Left renal pelvis (tissue), 4 donors: ENCODE measurements at regions not wholly inside any gene's neighbourhood (a gene's known extent, or its start where the extent isn't known, plus 50 kb on each side); places are given as distances from the start of the nearest gene placed in this dataset.
"Not testable (repeated sequence)": the region's sequence is repeated elsewhere in the genome, so short reads cannot be mapped to it uniquely, and the experiment has no call there.

Experiments used
- DNase-seq, 4 donors: peaks; one replicate each; pipeline ENCODE4 v3.0.0-alpha.2; 2013; ENCODE audit warnings: low read depth in 4 of 4, low spot score in 3 of 4

- no peak for DNase-seq
Observed at GRCh38 chr15:62649793-62650420, 392.6 kb upstream of the TPM1 start.

GRCh38 chr15:62653122-62653521 is 389.4 kb upstream of the TPM1 start:
- DNase-seq: no peak

- DNase-seq: no peak
Observed at GRCh38 chr15:62656071-62656470, 386.5 kb upstream of the TPM1 start.

- DNase-seq: not testable (repeated sequence)
Observed at GRCh38 chr15:62657501-62657900, 385.0 kb upstream of the TPM1 start.

- no peak for DNase-seq
Observed at GRCh38 chr15:62658498-62658897, 384.0 kb upstream of the TPM1 start.

GRCh38 chr15:62663547-62663946 is 379.0 kb upstream of the TPM1 start:
- no peak for DNase-seq

GRCh38 chr15:62665449-62665848 is 377.1 kb upstream of the TPM1 start:
- DNase-seq: no peak

- DNase-seq: no peak
Observed at GRCh38 chr15:62666046-62666445, 376.5 kb upstream of the TPM1 start.

GRCh38 chr15:62672268-62672667 is 370.3 kb upstream of the TPM1 start:
- no peak for DNase-seq

- no peak for DNase-seq
Observed at GRCh38 chr15:62676891-62677290, 365.7 kb upstream of the TPM1 start.

- DNase-seq: no peak
Observed at GRCh38 chr15:62681939-62682896, 360.3 kb upstream of the TPM1 start.

GRCh38 chr15:62683192-62683591 is 359.4 kb upstream of the TPM1 start:
- DNase-seq: not testable (repeated sequence)

GRCh38 chr15:62684123-62684808 is 358.3 kb upstream of the TPM1 start:
- no peak for DNase-seq

- no peak for DNase-seq
Observed at GRCh38 chr15:62691008-62691407, 351.5 kb upstream of the TPM1 start.

- DNase-seq: no peak
Observed at GRCh38 chr15:62697636-62698035, 344.9 kb upstream of the TPM1 start.

GRCh38 chr15:62698646-62699045 is 343.9 kb upstream of the TPM1 start:
- DNase-seq: no peak

GRCh38 chr15:62706317-62706716 is 336.2 kb upstream of the TPM1 start:
- no peak for DNase-seq

GRCh38 chr15:62708470-62708869 is 334.1 kb upstream of the TPM1 start:
- no peak for DNase-seq

GRCh38 chr15:62709261-62709660 is 333.3 kb upstream of the TPM1 start:
- no peak for DNase-seq

GRCh38 chr15:62711691-62712454 is 330.7 kb upstream of the TPM1 start:
- DNase-seq: no peak

GRCh38 chr15:62712455-62712839 is 330.1 kb upstream of the TPM1 start:
- DNase-seq: no peak
